ENCODE measurements at regions not wholly inside any gene's neighbourhood (a gene's known extent, or its start where the extent isn't known, plus 50 kb on each side); places are given as distances from the start of the nearest gene placed in this dataset.

DNA sequence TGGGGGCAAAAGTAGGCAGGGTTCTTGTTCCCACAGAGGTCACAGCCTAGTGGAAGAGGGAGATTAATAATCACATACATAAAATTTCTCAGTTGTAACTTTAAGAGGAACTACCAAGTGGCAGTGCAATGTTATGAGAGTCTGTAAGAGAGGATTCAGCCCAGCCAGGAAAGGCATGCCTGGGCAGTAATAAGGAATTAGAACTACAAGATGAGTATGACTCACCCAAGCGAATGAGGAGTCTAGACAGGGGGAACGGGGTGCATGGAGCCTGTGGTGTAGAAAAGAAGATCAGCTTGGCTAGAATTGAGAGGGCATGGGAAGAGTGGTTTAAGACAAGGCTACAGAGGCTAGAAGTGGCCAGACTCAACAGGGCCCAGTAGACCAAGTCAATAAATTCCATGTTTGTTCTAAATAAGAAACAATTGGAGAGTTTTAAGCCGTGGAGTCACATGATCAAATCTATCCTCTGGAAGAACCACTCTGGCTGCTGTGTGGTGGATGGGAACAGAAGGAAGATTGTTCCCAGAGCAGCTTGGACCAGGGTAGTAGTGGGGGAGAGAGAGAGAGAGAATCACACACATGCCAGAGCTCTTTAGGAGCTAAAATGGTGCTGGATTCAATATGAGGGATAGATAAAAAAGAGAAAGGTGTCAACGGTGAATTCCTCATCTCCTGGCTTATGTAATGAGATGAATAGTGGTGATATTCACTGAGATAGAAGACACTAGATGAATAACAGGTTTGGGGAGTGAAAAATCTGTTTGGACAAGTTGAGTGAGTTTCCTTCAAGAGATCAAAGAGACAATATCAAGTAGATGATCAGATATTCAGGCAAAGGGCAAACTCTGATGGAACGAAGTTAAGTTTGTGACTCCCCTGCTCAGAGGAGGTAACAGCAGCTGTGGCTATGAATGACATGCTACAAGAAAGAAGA lies 265.1 kb downstream of the FGFR2 start:
- no peak for DNase-seq (ENCODE audit: low read depth, low spot score)
- ChIA-PET POLR2A (no interaction called here), CTCF (no interaction called here)
- H3K27me3 ChIP-seq (ENCODE audit: control insufficient read depth, insufficient read depth, low read length): no peaks in the 10 kb centered on the region
- H3K9me3 ChIP-seq (ENCODE audit: control insufficient read depth, insufficient read depth, low read length): peaks cover 34% of the 10 kb centered on the region
- no peak overlapping the region for H3K4me3 ChIP-seq (ENCODE audit: low read depth, low read length)
- no peak overlapping the region for H3K27ac ChIP-seq (ENCODE audit: low read depth, low read length)
- no peak for TF ChIP-seq CTCF (IDR thresholded peaks at IDR 0.05; ENCODE audit: low read depth, low read length)

DNA sequence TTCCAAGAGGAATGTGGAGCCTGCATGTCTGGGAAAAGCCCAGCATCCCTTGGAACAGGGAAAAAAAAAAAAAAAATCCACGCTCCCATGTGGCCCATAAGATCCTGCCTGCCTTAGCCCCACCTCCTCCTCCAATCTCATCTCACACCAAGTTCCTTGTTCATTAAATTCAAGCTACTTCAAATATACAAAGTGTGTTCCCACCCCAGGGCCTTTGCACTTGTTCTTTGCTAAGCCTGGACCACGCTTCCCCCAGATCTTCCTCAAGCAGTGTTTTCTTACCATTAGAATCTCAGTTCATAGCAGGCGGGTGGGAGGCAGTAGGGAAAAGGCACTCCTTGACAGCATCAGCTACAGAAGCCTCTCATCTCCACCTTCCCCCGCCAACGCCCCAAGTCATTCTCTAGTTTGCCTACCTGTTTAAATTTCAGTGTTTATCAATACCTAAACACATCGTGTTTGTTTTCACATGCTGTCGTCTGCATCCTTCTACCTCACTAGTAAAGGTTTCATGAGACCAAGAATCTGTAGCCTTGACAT lies 262.8 kb downstream of the FGFR2 start:
- Histone ChIP-seq H3K9me3 (ENCODE audit: control insufficient read depth, insufficient read depth, low read length) (peaks cover 35% of the 10 kb centered on the region), H3K4me3 (ENCODE audit: low read depth, low read length) (no peak overlapping the region), H3K27ac (ENCODE audit: low read depth, low read length) (no peak overlapping the region), H3K27me3 (ENCODE audit: control insufficient read depth, insufficient read depth, low read length) (no peaks in the 10 kb centered on the region)
- POLR2A ChIA-PET: no interaction called here
- CTCF ChIA-PET: no interaction called here
- no peak for TF ChIP-seq CTCF (IDR thresholded peaks at IDR 0.05; ENCODE audit: low read depth, low read length)
- no peak for DNase-seq (ENCODE audit: low read depth, low spot score)

GRCh38 chr10:121337427-121337826 lies 260.8 kb downstream of the FGFR2 start:
- POLR2A ChIA-PET: no interaction called here
- CTCF ChIA-PET: no interaction called here
- DNase-seq (ENCODE audit: low read depth, low spot score): no peak
- no peak overlapping the region for H3K4me3 ChIP-seq (ENCODE audit: low read depth, low read length)
- no peak for TF ChIP-seq CTCF (IDR thresholded peaks at IDR 0.05; ENCODE audit: low read depth, low read length)
- H3K27ac ChIP-seq (ENCODE audit: low read depth, low read length): no peak overlapping the region
- no peaks in the 10 kb centered on the region for H3K27me3 ChIP-seq (ENCODE audit: control insufficient read depth, insufficient read depth, low read length)
- peaks cover 36% of the 10 kb centered on the region for H3K9me3 ChIP-seq (ENCODE audit: control insufficient read depth, insufficient read depth, low read length)

DNA sequence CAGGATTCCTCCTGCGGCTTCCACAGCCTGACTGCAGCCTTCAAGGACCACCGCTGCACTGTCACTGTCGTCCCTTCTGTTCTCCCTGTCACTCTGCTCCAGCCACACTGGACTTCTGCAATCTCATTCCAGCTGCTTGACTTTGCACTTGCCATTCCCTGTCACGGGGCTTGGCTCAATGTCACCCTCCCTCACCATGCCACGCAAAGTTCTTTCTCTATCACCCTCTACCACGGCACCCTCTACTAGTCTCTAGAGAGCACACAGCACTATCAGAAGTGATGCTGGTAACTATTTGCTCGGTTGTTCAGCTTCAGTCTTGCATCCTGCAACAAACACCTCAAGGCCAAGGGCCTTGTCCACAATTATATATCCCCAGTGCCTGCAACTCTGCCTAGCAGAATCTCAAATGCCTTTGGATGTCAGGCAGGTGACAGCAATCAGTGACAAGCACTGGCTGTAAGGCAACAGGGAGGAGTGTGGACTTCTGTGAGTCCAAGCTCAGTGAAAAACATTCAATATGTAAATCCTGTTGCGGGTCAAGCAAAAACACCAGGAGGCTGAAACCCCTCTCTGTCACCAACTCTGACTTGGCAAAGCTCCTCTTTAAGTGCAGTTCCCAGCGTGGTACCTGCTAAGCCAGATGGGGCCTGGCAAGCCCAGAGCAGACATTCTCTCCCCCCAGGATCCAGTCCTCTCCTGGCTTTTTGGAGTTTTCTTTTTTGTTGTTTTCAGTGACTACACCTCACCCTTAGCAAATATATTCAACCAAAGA lies 259.9 kb downstream of the FGFR2 start:
- POLR2A ChIA-PET: no interaction called here
- CTCF ChIA-PET: no interaction called here
- Histone ChIP-seq H3K27ac (ENCODE audit: low read depth, low read length) (no peak overlapping the region), H3K4me3 (ENCODE audit: low read depth, low read length) (no peak overlapping the region), H3K9me3 (ENCODE audit: control insufficient read depth, insufficient read depth, low read length) (peaks cover 32% of the 10 kb centered on the region), H3K27me3 (ENCODE audit: control insufficient read depth, insufficient read depth, low read length) (no peaks in the 10 kb centered on the region)
- no peak for TF ChIP-seq CTCF (IDR thresholded peaks at IDR 0.05; ENCODE audit: low read depth, low read length)
- no peak for DNase-seq (ENCODE audit: low read depth, low spot score)

DNA sequence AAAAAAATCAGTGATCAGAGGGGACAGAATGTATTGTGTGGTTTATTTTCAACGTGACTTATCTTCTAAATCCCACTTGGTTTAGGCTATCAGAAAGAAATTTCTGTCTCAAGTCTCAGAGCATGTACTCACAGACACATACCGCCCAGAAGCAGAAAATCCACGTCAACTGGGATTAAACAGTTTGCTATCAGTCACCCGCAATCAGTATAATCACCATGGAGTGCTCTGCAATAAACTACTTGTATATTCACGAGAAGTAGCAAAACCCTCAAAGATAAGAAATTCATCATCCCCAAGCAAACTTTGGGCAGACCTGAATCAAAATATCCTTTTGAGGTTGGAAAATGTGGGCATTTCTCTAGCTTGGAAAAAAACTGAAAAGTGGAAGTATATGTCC lies 259.1 kb downstream of the FGFR2 start:
- DNase-seq (ENCODE audit: low read depth, low spot score): no peak
- peaks cover 32% of the 10 kb centered on the region for H3K9me3 ChIP-seq (ENCODE audit: control insufficient read depth, insufficient read depth, low read length)
- ChIA-PET POLR2A (no interaction called here), CTCF (no interaction called here)
- TF ChIP-seq CTCF (IDR thresholded peaks at IDR 0.05; ENCODE audit: low read depth, low read length): no peak
- no peak overlapping the region for H3K27ac ChIP-seq (ENCODE audit: low read depth, low read length)
- no peak overlapping the region for H3K4me3 ChIP-seq (ENCODE audit: low read depth, low read length)
- H3K27me3 ChIP-seq (ENCODE audit: control insufficient read depth, insufficient read depth, low read length): no peaks in the 10 kb centered on the region
